NCI-H1048 (cell line): ENCODE measurements at regions not wholly inside any gene's neighbourhood (a gene's known extent, or its start where the extent isn't known, plus 50 kb on each side); places are given as distances from the start of the nearest gene placed in this dataset.

Source experiments
- DNase-seq: peaks from one replicate; lab custom pipeline; 2025; lab: John Stamatoyannopoulos, UW

GRCh38 chr5:8644377-8644776 lies 775.4 kb downstream of the MTRR start:
- DNase-seq = no peak

- no peak for DNase-seq
Observed at GRCh38 chr5:8647111-8647510, 778.2 kb downstream of the MTRR start.

GRCh38 chr5:8650186-8650585 lies 781.2 kb downstream of the MTRR start:
- no peak for DNase-seq

GRCh38 chr5:8660133-8660893 lies 791.4 kb downstream of the MTRR start:
- no peak for DNase-seq

- no peak for DNase-seq
Observed at GRCh38 chr5:8663374-8663773, 794.4 kb downstream of the MTRR start.

GRCh38 chr5:8675182-8675581 lies 806.2 kb downstream of the MTRR start:
- DNase-seq = no peak

- no peak for DNase-seq
Observed at GRCh38 chr5:8676695-8677094, 807.7 kb downstream of the MTRR start.

- no peak for DNase-seq
Observed at GRCh38 chr5:8682381-8682780, 813.4 kb downstream of the MTRR start.

GRCh38 chr5:8683496-8683895 lies 814.5 kb downstream of the MTRR start:
- no peak for DNase-seq

GRCh38 chr5:8685704-8686103 lies 816.8 kb downstream of the MTRR start:
- no peak for DNase-seq

GRCh38 chr5:8686707-8687106 lies 817.8 kb downstream of the MTRR start:
- no peak for DNase-seq

GRCh38 chr5:8689773-8690172 lies 820.8 kb downstream of the MTRR start:
- no peak for DNase-seq

GRCh38 chr5:8691221-8691620 lies 822.3 kb downstream of the MTRR start:
- no peak for DNase-seq

GRCh38 chr5:8693341-8693844 lies 824.4 kb downstream of the MTRR start:
- DNase-seq = no peak

- DNase-seq = no peak
Observed at GRCh38 chr5:8694545-8694944, 825.6 kb downstream of the MTRR start.

- no peak for DNase-seq
Observed at GRCh38 chr5:8695902-8696845, 827.2 kb downstream of the MTRR start.

- DNase-seq = no peak
Observed at GRCh38 chr5:8700222-8700621, 831.3 kb downstream of the MTRR start.

GRCh38 chr5:8700671-8701070 lies 831.7 kb downstream of the MTRR start:
- DNase-seq = no peak

GRCh38 chr5:8701251-8701650 lies 832.3 kb downstream of the MTRR start:
- no peak for DNase-seq

GRCh38 chr5:8710426-8710930 lies 835.4 kb downstream of the SEMA5A start:
- DNase-seq = no peak

GRCh38 chr5:8714198-8714597 lies 831.7 kb downstream of the SEMA5A start:
- DNase-seq = no peak

- no peak for DNase-seq
Observed at GRCh38 chr5:8714861-8715260, 831.0 kb downstream of the SEMA5A start.

- no peak for DNase-seq
Observed at GRCh38 chr5:8719796-8720195, 826.1 kb downstream of the SEMA5A start.
